Esophagus squamous epithelium (tissue), 5 donors: ENCODE measurements at regions not wholly inside any gene's neighbourhood (a gene's known extent, or its start where the extent isn't known, plus 50 kb on each side); places are given as distances from the start of the nearest gene placed in this dataset.
A peak's percentile ranks its signal among the peaks of the same experiment; 100 is the strongest.

Source experiments
- DNase-seq: peaks from one replicate; lab custom pipeline; 2025; lab: John Stamatoyannopoulos, UW
- H3K27ac ChIP-seq, 4 donors: fragments of 200-600 bp; sonication (generic); one replicate each; pipeline ENCODE4 v1.5.1; 2016 to 2019; ENCODE audit warnings: mild to moderate bottlenecking in 1 of 4
- H3K27me3 ChIP-seq, 4 donors: fragments of 200-600 bp; sonication (generic); 1 replicate in 3 of 4; 2 replicates in 1 of 4; pipeline versions ENCODE4 v1.5.1 to v1.6.0; 2017 to 2021; ENCODE audit warnings: antibody characterized with exemption in 1 of 4
- H3K36me3 ChIP-seq, 3 donors: fragments of 200-600 bp; sonication (generic); one replicate each; pipeline ENCODE4 v1.5.1; 2016 to 2019
- H3K4me1 ChIP-seq, 3 donors: fragments of 200-600 bp; sonication (generic); one replicate each; pipeline ENCODE4 v1.5.1; 2017 to 2019
- H3K4me3 ChIP-seq, 4 donors: fragments of 200-600 bp; sonication (generic); 1 replicate in 3 of 4; 2 replicates in 1 of 4; pipeline ENCODE4 v1.5.1; 2016 to 2019; ENCODE audit warnings: mild to moderate bottlenecking in 2 of 4, moderate library complexity in 1 of 4
- H3K9me3 ChIP-seq, 3 donors: fragments of 200-600 bp; sonication (generic); one replicate each; pipeline ENCODE4 v1.5.1; 2016 to 2019
- CTCF ChIP-seq, 6 experiments: fragments of 450-650 bp in 4 of 6; fragments of 200-600 bp in 2 of 6; sonication (generic) in 2 of 6; IDR thresholded peaks; one replicate each; pipeline ENCODE4 v1.5.1; 2016 to 2019; ENCODE audit warnings: antibody characterized with exemption in 6 of 6, mild to moderate bottlenecking in 4 of 6, moderate library complexity in 4 of 6
- POLR2A ChIP-seq, 4 donors: fragments of 450-650 bp; IDR thresholded peaks; one replicate each; pipeline ENCODE4 v1.6.1; 2017; ENCODE audit warnings: antibody characterized with exemption in 4 of 4, mild to moderate bottlenecking in 4 of 4, moderate library complexity in 3 of 4
- WGBS, 2 donors: methylation state at CpG; one replicate each; pipeline ENCODE4 v1.1.5; 2018; 5-methylcytosine and 5-hydroxymethylcytosine counted together
- intact Hi-C: fragments of 100-400 bp; cut with DNase I; formaldehyde crosslinking; loops from one replicate; pipeline ENCODE4 v1.15.0; 2022
- donor health status: DM: yes; HTN: yes; CAD: no.

- no peak for DNase-seq
- Histone ChIP-seq H3K27ac (no peak overlapping the region), H3K27me3 (no peaks in the 10 kb centered on the region), H3K36me3 (no peaks in the 10 kb centered on the region), H3K9me3 (no peaks in the 10 kb centered on the region), H3K4me1 (no peaks in the 10 kb centered on the region), H3K4me3 (no peak overlapping the region)
- intact Hi-C loops: no loop called here
- no peak for TF ChIP-seq POLR2A (IDR thresholded peaks at IDR 0.05)
- peak in 5 of 6 experiments; percentile 37 to 63 (median 46) for TF ChIP-seq CTCF (IDR thresholded peaks at IDR 0.05)
- 34 to 39% methylated on average over 7 of the region's 7 CpGs for WGBS, 2 donors
These were observed 386.6 kb downstream of the SH2D4B start for GRCh38 chr10:80924063-80924952.

- intact Hi-C loops: no loop called here
- TF ChIP-seq POLR2A (IDR thresholded peaks at IDR 0.05) (no peak), CTCF (IDR thresholded peaks at IDR 0.05) (no peak)
- no peaks in the 10 kb centered on the region for H3K4me1 ChIP-seq
- no peak overlapping the region for H3K4me3 ChIP-seq
- H3K27ac ChIP-seq: no peak overlapping the region
- no peaks in the 10 kb centered on the region for H3K36me3 ChIP-seq
- 68 to 71% methylated on average over 5 of the region's 5 CpGs for WGBS, 2 donors
- H3K9me3 ChIP-seq: no peaks in the 10 kb centered on the region
- H3K27me3 ChIP-seq: no peaks in the 10 kb centered on the region
- no peak for DNase-seq
These were observed 389.8 kb downstream of the SH2D4B start for GRCh38 chr10:80927419-80928078.

- WGBS, 2 donors: 52 to 68% methylated on average over 1 of the region's 1 CpG
- H3K27me3 ChIP-seq: no peaks in the 10 kb centered on the region
- no peaks in the 10 kb centered on the region for H3K9me3 ChIP-seq
- H3K27ac ChIP-seq: no peak overlapping the region
- intact Hi-C loops: no loop called here
- H3K36me3 ChIP-seq: no peaks in the 10 kb centered on the region
- H3K4me1 ChIP-seq: peaks cover 0 to 6% (median 0%) of the 10 kb centered on the region in 3 donors
- no peak overlapping the region for H3K4me3 ChIP-seq
- no peak for TF ChIP-seq CTCF (IDR thresholded peaks at IDR 0.05)
- DNase-seq: no peak
These were observed 401.2 kb downstream of the SH2D4B start for GRCh38 chr10:80938903-80939302.

- WGBS, 2 donors: 50% methylated on average over 1 of the region's 1 CpG
- Histone ChIP-seq H3K9me3 (no peaks in the 10 kb centered on the region), H3K4me3 (no peak overlapping the region), H3K4me1 (peaks cover 0 to 18% (median 4%) of the 10 kb centered on the region in 3 donors), H3K36me3 (no peaks in the 10 kb centered on the region), H3K27me3 (no peaks in the 10 kb centered on the region), H3K27ac (no peak overlapping the region)
- intact Hi-C loops: no loop called here
- no peak for DNase-seq
- no peak for TF ChIP-seq POLR2A (IDR thresholded peaks at IDR 0.05)
- TF ChIP-seq CTCF (IDR thresholded peaks at IDR 0.05): peak in 4 of 6 experiments; percentile 37 to 59 (median 48)
These were observed 407.7 kb downstream of the SH2D4B start for GRCh38 chr10:80945264-80945880.

GRCh38 chr10:80946073-80946472 is 408.4 kb downstream of the SH2D4B start:
- DNase-seq: no peak
- H3K9me3 ChIP-seq: no peaks in the 10 kb centered on the region
- no peak overlapping the region for H3K27ac ChIP-seq
- TF ChIP-seq POLR2A (IDR thresholded peaks at IDR 0.05) (no peak), CTCF (IDR thresholded peaks at IDR 0.05) (no peak)
- H3K4me1 ChIP-seq: peaks cover 0 to 18% (median 4%) of the 10 kb centered on the region in 3 donors
- intact Hi-C loops: no loop called here
- 31 to 33% methylated on average over 1 of the region's 1 CpG for WGBS, 2 donors
- H3K36me3 ChIP-seq: no peaks in the 10 kb centered on the region
- H3K4me3 ChIP-seq: no peak overlapping the region
- no peaks in the 10 kb centered on the region for H3K27me3 ChIP-seq
